DOHH2 (cell line): ENCODE measurements at regions not wholly inside any gene's neighbourhood (a gene's known extent, or its start where the extent isn't known, plus 50 kb on each side); places are given as distances from the start of the nearest gene placed in this dataset.

ENCODE experiments used
- H3F3A ChIP-seq: fragments of 200-600 bp; sonication (generic), shearing (Covaris generic); 2 replicates; pipeline ENCODE4 v1.6.0; 2016; ENCODE audit warnings: antibody characterized with exemption, mild to moderate bottlenecking; ENCODE audit not compliant: control insufficient read depth, insufficient read depth
- H3K27ac ChIP-seq: fragments of 200-600 bp; sonication (generic); 2 replicates; pipeline ENCODE4 v1.5.1; 2014; ENCODE audit warnings: low read depth, mild to moderate bottlenecking, low read length, moderate library complexity
- H3K27me3 ChIP-seq: fragments of 200-600 bp; sonication (generic); 2 replicates; pipeline ENCODE4 v1.6.1; 2014; ENCODE audit warnings: mild to moderate bottlenecking, low read length, mixed read lengths; ENCODE audit not compliant: control insufficient read depth
- H3K36me3 ChIP-seq: fragments of 200-600 bp; sonication (generic); 2 replicates; pipeline ENCODE4 v1.6.1; 2014; ENCODE audit warnings: mild to moderate bottlenecking, low read length, moderate library complexity, mixed read lengths; ENCODE audit not compliant: control insufficient read depth
- H3K4me1 ChIP-seq: fragments of 200-600 bp; sonication (generic); 2 replicates; pipeline ENCODE4 v1.6.1; 2014; ENCODE audit warnings: mild to moderate bottlenecking, low read length, mixed read lengths; ENCODE audit not compliant: control insufficient read depth
- H3K4me2 ChIP-seq: fragments of 200-600 bp; sonication (generic); 2 replicates; pipeline ENCODE4 v1.6.0; 2014; ENCODE audit warnings: mild to moderate bottlenecking, low read length, moderate library complexity
- H3K4me3 ChIP-seq: fragments of 200-600 bp; sonication (generic); 2 replicates; pipeline ENCODE4 v1.5.1; 2014; ENCODE audit warnings: mild to moderate bottlenecking, low read length, mixed read lengths
- H3K79me2 ChIP-seq: fragments of 200-600 bp; sonication (generic); 2 replicates; pipeline ENCODE4 v1.6.1; 2014; ENCODE audit warnings: mild to moderate bottlenecking, low read length, mixed read lengths; ENCODE audit not compliant: control insufficient read depth
- H3K9me2 ChIP-seq: fragments of 200-600 bp; sonication (generic); replicated peaks from 2 replicates; pipeline ENCODE4 v1.6.1; 2014; ENCODE audit warnings: mild to moderate bottlenecking, low read length, mixed read lengths; ENCODE audit not compliant: control insufficient read depth
- H3K9me3 ChIP-seq: fragments of 200-600 bp; sonication (generic); 2 replicates; pipeline ENCODE4 v1.6.1; 2014; ENCODE audit warnings: antibody characterized with exemption, low read length, mixed read lengths; ENCODE audit not compliant: control insufficient read depth, insufficient read depth
- H4K20me1 ChIP-seq: fragments of 200-600 bp; sonication (generic); 2 replicates; pipeline ENCODE4 v1.6.0; 2014; ENCODE audit warnings: low read depth, mild to moderate bottlenecking, antibody characterized with exemption, low read length, moderate library complexity; ENCODE audit not compliant: control insufficient read depth, insufficient read depth
- CTCF ChIP-seq: fragments of 200-600 bp; sonication (generic); IDR thresholded peaks from one replicate; pipeline ENCODE4 v1.5.1; 2014; ENCODE audit warnings: antibody characterized with exemption, mild to moderate bottlenecking, low read depth, low read length; ENCODE audit not compliant: poor library complexity, severe bottlenecking
- EZH2phosphoT487 ChIP-seq: fragments of 200-600 bp; sonication (generic); IDR thresholded peaks from 2 replicates; pipeline ENCODE4 v1.6.1; 2017; ENCODE audit warnings: borderline replicate concordance, mild to moderate bottlenecking, antibody characterized with exemption, low read length, moderate library complexity, mixed read lengths

GRCh38 chr1:239061770-239062169, 324.6 kb upstream of the CHRM3 start:
- Histone ChIP-seq H3K4me1 (no peaks in the 10 kb centered on the region), H3K79me2 (no peaks in the 10 kb centered on the region), H3K9me3 (no peaks in the 10 kb centered on the region), H3K4me3 (no peak overlapping the region), H3K36me3 (no peaks in the 10 kb centered on the region), H3K27ac (no peak overlapping the region), H3F3A (no peaks in the 10 kb centered on the region), H4K20me1 (no peaks in the 10 kb centered on the region), H3K27me3 (no peaks in the 10 kb centered on the region), H3K9me2 (no peaks in the 10 kb centered on the region), H3K4me2 (no peak overlapping the region)
- no peak for TF ChIP-seq CTCF
- no peak for TF ChIP-seq EZH2phosphoT487

GRCh38 chr1:239058190-239058589, 328.2 kb upstream of the CHRM3 start:
- no peaks in the 10 kb centered on the region for H4K20me1 ChIP-seq
- H3K36me3 ChIP-seq, result no peaks in the 10 kb centered on the region
- H3K79me2 ChIP-seq, result no peaks in the 10 kb centered on the region
- H3K9me3 ChIP-seq, result no peaks in the 10 kb centered on the region
- H3K27ac ChIP-seq, result no peak overlapping the region
- H3K4me1 ChIP-seq, result no peaks in the 10 kb centered on the region
- no peaks in the 10 kb centered on the region for H3K9me2 ChIP-seq
- H3K4me2 ChIP-seq, result no peak overlapping the region
- H3K27me3 ChIP-seq, result no peaks in the 10 kb centered on the region
- TF ChIP-seq CTCF, result no peak
- no peak for TF ChIP-seq EZH2phosphoT487
- no peak overlapping the region for H3K4me3 ChIP-seq
- no peaks in the 10 kb centered on the region for H3F3A ChIP-seq

- Histone ChIP-seq H4K20me1 (no peaks in the 10 kb centered on the region), H3K9me3 (no peaks in the 10 kb centered on the region)
- TF ChIP-seq CTCF (no peak), EZH2phosphoT487 (no peak)
These were observed 329.4 kb upstream of the CHRM3 start for GRCh38 chr1:239056940-239057339.

GRCh38 chr1:239053279-239053678, 333.1 kb upstream of the CHRM3 start:
- H3K36me3 ChIP-seq, result no peaks in the 10 kb centered on the region
- H3K79me2 ChIP-seq, result no peaks in the 10 kb centered on the region
- no peak overlapping the region for H3K4me3 ChIP-seq
- no peak overlapping the region for H3K27ac ChIP-seq
- no peaks in the 10 kb centered on the region for H3F3A ChIP-seq
- no peaks in the 10 kb centered on the region for H3K9me3 ChIP-seq
- no peaks in the 10 kb centered on the region for H3K4me1 ChIP-seq
- no peaks in the 10 kb centered on the region for H3K9me2 ChIP-seq
- H3K27me3 ChIP-seq, result no peaks in the 10 kb centered on the region
- no peaks in the 10 kb centered on the region for H4K20me1 ChIP-seq
- TF ChIP-seq CTCF, result no peak
- no peak for TF ChIP-seq EZH2phosphoT487
- H3K4me2 ChIP-seq, result no peak overlapping the region

More at GRCh38 chr1:239056940-239057339, 329.4 kb upstream of the CHRM3 start:
- no peak overlapping the region for H3K27ac ChIP-seq
- no peak overlapping the region for H3K4me3 ChIP-seq
- no peaks in the 10 kb centered on the region for H3K9me2 ChIP-seq
- no peaks in the 10 kb centered on the region for H3K4me1 ChIP-seq
- H3K36me3 ChIP-seq, result no peaks in the 10 kb centered on the region
- H3K4me2 ChIP-seq, result no peak overlapping the region
- no peaks in the 10 kb centered on the region for H3K79me2 ChIP-seq
- no peaks in the 10 kb centered on the region for H3K27me3 ChIP-seq
- H3F3A ChIP-seq, result no peaks in the 10 kb centered on the region
